ENCODE measurements at regions not wholly inside any gene's neighbourhood (a gene's known extent, or its start where the extent isn't known, plus 50 kb on each side); places are given as distances from the start of the nearest gene placed in this dataset.

DNA sequence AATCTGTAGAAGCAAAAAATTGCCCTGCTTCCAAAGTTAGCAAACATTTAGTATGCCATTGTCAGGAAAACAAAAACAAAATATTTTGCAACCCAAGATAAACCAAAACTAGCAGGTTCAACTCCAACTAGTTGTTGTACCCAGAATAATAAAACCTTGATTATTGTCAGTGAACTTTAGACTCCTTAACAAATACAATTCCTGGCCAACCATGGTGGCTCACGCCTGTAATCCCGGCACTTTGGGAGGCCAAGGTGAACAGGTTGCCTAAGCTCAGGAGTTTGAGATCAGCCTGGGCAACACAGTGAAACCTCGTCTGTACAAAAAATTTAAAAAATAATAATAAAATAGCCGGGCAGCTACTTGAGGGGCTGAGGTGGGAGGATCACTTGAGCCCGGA is 53.6 kb upstream of the EPCAM start:
- TF ChIP-seq EP300 (IDR thresholded peaks at IDR 0.05; ENCODE audit: borderline replicate concordance) (no peak), TCF12 (IDR thresholded peaks at IDR 0.05; ENCODE audit: low read depth) (no peak), RAD21 (IDR thresholded peaks at IDR 0.05; ENCODE audit: low read depth) (no peak), TEAD4 (IDR thresholded peaks at IDR 0.05) (no peak), FOXM1 (IDR thresholded peaks at IDR 0.05; ENCODE audit: borderline replicate concordance, low read depth) (no peak), EGR1 (IDR thresholded peaks at IDR 0.05) (no peak), CREB1 (IDR thresholded peaks at IDR 0.05; ENCODE audit: low read depth) (no peak), CEBPB (IDR thresholded peaks at IDR 0.05) (no peak)
- TF ChIP-seq, protein P1, sequence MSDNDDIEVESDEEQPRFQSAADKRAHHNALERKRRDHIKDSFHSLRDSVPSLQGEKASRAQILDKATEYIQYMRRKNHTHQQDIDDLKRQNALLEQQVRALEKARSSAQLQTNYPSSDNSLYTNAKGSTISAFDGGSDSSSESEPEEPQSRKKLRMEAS (IDR thresholded peaks at IDR 0.05) = no peak
- TF ChIP-seq, protein P2, sequence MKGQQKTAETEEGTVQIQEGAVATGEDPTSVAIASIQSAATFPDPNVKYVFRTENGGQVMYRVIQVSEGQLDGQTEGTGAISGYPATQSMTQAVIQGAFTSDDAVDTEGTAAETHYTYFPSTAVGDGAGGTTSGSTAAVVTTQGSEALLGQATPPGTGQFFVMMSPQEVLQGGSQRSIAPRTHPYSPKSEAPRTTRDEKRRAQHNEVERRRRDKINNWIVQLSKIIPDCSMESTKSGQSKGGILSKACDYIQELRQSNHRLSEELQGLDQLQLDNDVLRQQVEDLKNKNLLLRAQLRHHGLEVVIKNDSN (IDR thresholded peaks at IDR 0.05) = no peak

Data from Ishikawa (cell line).